K562 (cell line): ENCODE measurements at regions not wholly inside any gene's neighbourhood (a gene's known extent, or its start where the extent isn't known, plus 50 kb on each side); places are given as distances from the start of the nearest gene placed in this dataset.

ENCODE experiments used
- ATAC-seq: fragments of 200-7000 bp; cut with Tn5 transposase; 3 replicates; pipeline ENCODE4 v1.9.1; 2020; ENCODE audit warnings: moderate library complexity
- BruUV-seq: library from RNA; stranded (reverse); fragments of 400-500 nt; replicated peaks from 2 replicates; lab custom pipeline; 2021; lab: Mats Ljungman, UMichigan
- CTCF ChIA-PET: fragments of 300-600 bp; formaldehyde crosslinking; extraction: SDS; loops from one replicate; lab custom pipeline; 2021; ENCODE audit warnings: low intra/inter-chr PET ratio; lab: Yijun Ruan, JAX
- POLR2A ChIA-PET: fragments of 300-600, 350-650 bp; sonication (Branson Sonifier 250); formaldehyde crosslinking; extraction: SDS; loops from one replicate; lab custom pipeline; 2021; ENCODE audit warnings: antibody characterized with exemption, inconsistent platforms; lab: Yijun Ruan, JAX
- DNase-seq, 4 experiments: peaks; one replicate each; pipeline versions ENCODE4 v3.0.0 to v3.0.0-alpha.2; 2011 to 2018; ENCODE audit warnings: low spot score in 3 of 4, mixed read lengths in 3 of 4; ENCODE audit errors: extremely low read depth in 1 of 4
- FAIRE-seq: peaks from 2 replicates; lab custom pipeline; 2011; peaks lifted over from hg19 to GRCh38; lab: Jason Lieb, UNC
- H2AFZ ChIP-seq: 2 replicates; pipeline ENCODE4 v1.6.0; 2011; ENCODE audit warnings: low read depth, low read length, control low read depth, inconsistent platforms
- H3K27ac ChIP-seq: fragments of 200-600 bp; 3 replicates; pipeline ENCODE4 v1.8.0; 2011; ENCODE audit warnings: low read depth, mild to moderate bottlenecking, control low read depth, inconsistent platforms, low read length, moderate library complexity, mixed read lengths; ENCODE audit errors: extremely low read depth
- H3K27me3 ChIP-seq, 2 experiments: fragments of 300-600 bp in 1 of 2; 2 replicates in 1 of 2; 3 replicates in 1 of 2; pipeline versions ENCODE4 v1.6.0 to v1.8.0; 2011; ENCODE audit warnings: inconsistent platforms in 2 of 2, low read length in 2 of 2, mild to moderate bottlenecking in 1 of 2, mixed read lengths in 1 of 2, moderate library complexity in 1 of 2; ENCODE audit not compliant: control insufficient read depth in 2 of 2, insufficient read depth in 2 of 2
- H3K36me3 ChIP-seq: fragments of 300-600 bp; 3 replicates; pipeline ENCODE4 v1.8.0; 2011; ENCODE audit warnings: mild to moderate bottlenecking, low read length, inconsistent platforms; ENCODE audit not compliant: control insufficient read depth, insufficient read depth
- H3K4me1 ChIP-seq, 2 experiments: fragments of 200-600 bp in 1 of 2; replicated peaks in 1 of 2; 2 replicates in 1 of 2; 3 replicates in 1 of 2; pipeline versions ENCODE4 v1.5.1 to v1.8.0; 2011; ENCODE audit warnings: inconsistent platforms in 2 of 2, low read length in 2 of 2, mild to moderate bottlenecking in 1 of 2, mixed read lengths in 1 of 2, moderate library complexity in 1 of 2; ENCODE audit not compliant: control insufficient read depth in 2 of 2, insufficient read depth in 2 of 2
- H3K4me2 ChIP-seq: 2 replicates; pipeline ENCODE4 v1.6.1; 2011; ENCODE audit warnings: low read length, control low read depth, inconsistent platforms, mixed read lengths; ENCODE audit not compliant: insufficient read depth
- H3K4me3 ChIP-seq: fragments of 200-600 bp; sonication (generic), shearing (Covaris generic); 2 replicates; pipeline ENCODE4 v1.5.1; 2016; ENCODE audit warnings: control low read depth, inconsistent platforms
- H3K79me2 ChIP-seq: fragments of 200-600 bp; 3 replicates; pipeline ENCODE4 v1.8.0; 2011; ENCODE audit warnings: low read length, inconsistent platforms; ENCODE audit not compliant: control insufficient read depth, insufficient read depth
- H3K9ac ChIP-seq, 2 experiments: 2 replicates each; pipeline versions ENCODE4 v1.6.0 to v1.6.1; 2011; ENCODE audit warnings: low read depth in 2 of 2, low read length in 2 of 2, control low read depth in 1 of 2, inconsistent platforms in 1 of 2, mild to moderate bottlenecking in 1 of 2, mixed read lengths in 1 of 2; ENCODE audit not compliant: insufficient read depth in 1 of 2
- H3K9me1 ChIP-seq: one replicate; pipeline ENCODE4 v1.6.0; 2011; ENCODE audit warnings: inconsistent platforms, mild to moderate bottlenecking, low read length, moderate library complexity; ENCODE audit not compliant: control insufficient read depth, insufficient read depth
- H3K9me3 ChIP-seq: replicated peaks from 2 replicates; pipeline ENCODE4 v1.5.1; 2011; ENCODE audit warnings: low read depth, low read length, inconsistent platforms; ENCODE audit not compliant: control insufficient read depth, insufficient read depth
- H4K20me1 ChIP-seq: replicated peaks from 2 replicates; pipeline ENCODE4 v1.6.1; 2011; ENCODE audit warnings: low read length, inconsistent platforms, mixed read lengths; ENCODE audit not compliant: control insufficient read depth, insufficient read depth
- ATF3 ChIP-seq, 2 experiments: fragments of 450-650 bp in 1 of 2; sonication (generic) in 1 of 2; formaldehyde crosslinking in 1 of 2; IDR thresholded peaks in 1 of 2; conservative IDR thresholded peaks in 1 of 2; 2 replicates each; pipeline versions ENCODE4 v1.6.1 to v1.8.1; 2016 to 2023; ENCODE audit warnings: mild to moderate bottlenecking in 2 of 2, moderate library complexity in 2 of 2, inconsistent platforms in 1 of 2, missing genetic modification reagents in 1 of 2
- CHD1 ChIP-seq: fragments of 200-600 bp; sonication (generic); IDR thresholded peaks from one replicate; pipeline ENCODE4 v1.6.1; 2012; ENCODE audit warnings: mild to moderate bottlenecking, moderate library complexity, low read length, inconsistent platforms
- EP400 ChIP-seq: fragments of 450-650 bp; IDR thresholded peaks from 2 replicates; pipeline ENCODE4 v1.6.1; 2017; ENCODE audit warnings: antibody characterized with exemption, mild to moderate bottlenecking, moderate library complexity
- ESRRA ChIP-seq: fragments of 450-650 bp; IDR thresholded peaks from 2 replicates; pipeline ENCODE4 v1.6.1; 2014; ENCODE audit warnings: low read depth, mild to moderate bottlenecking, moderate library complexity, borderline replicate concordance
- HOXB6 ChIP-seq: fragments of 250-450 bp; sonication (Bioruptor Pico); IDR thresholded peaks from 2 replicates; pipeline ENCODE4 v1.5.1; 2022; ENCODE audit warnings: mild to moderate bottlenecking, borderline replicate concordance
- MECOM ChIP-seq: fragments of 250-450 bp; sonication (Bioruptor Pico); IDR thresholded peaks from 2 replicates; pipeline ENCODE4 v1.8.0; 2022; ENCODE audit warnings: inconsistent platforms
- MLX ChIP-seq, 2 experiments: fragments of 450-650 bp in 1 of 2; sonication (generic) in 1 of 2; formaldehyde crosslinking; conservative IDR thresholded peaks; 2 replicates each; pipeline versions ENCODE4 v1.4.0 to v1.8.1; 2020 to 2022; ENCODE audit warnings: mild to moderate bottlenecking in 1 of 2, missing genetic modification reagents in 1 of 2
- ZSCAN32 ChIP-seq: fragments of 450-650 bp; formaldehyde crosslinking; IDR thresholded peaks from 2 replicates; pipeline ENCODE4 v1.4.0; 2020; ENCODE audit warnings: mild to moderate bottlenecking, moderate library complexity
- WGBS: fragments of 100-300 bp; shearing (Covaris generic); methylation state at CpG from one replicate; pipeline ENCODE4 v1.1.6; 2016; ENCODE audit warnings: low coverage, mixed read lengths; ENCODE audit not compliant: insufficient coverage; ENCODE audit errors: missing lambda C conversion rate; 5-methylcytosine and 5-hydroxymethylcytosine counted together
- in situ Hi-C: fragments of 300-500 bp; cut with MboI; formaldehyde crosslinking; loops from 4 replicates; pipeline ENCODE4 v1.15.0; 2018; ENCODE audit warnings: inconsistent platforms, mixed read lengths
- intact Hi-C: fragments of 100-400 bp; cut with micrococcal nuclease; formaldehyde crosslinking; loops from 2 replicates; pipeline ENCODE4 v1.14.2; 2022

- no peak for FAIRE-seq
- in situ Hi-C loops, result no loop called here
- 69% methylated on average over 4 of the region's 4 CpGs for WGBS
Measured at GRCh38 chr16:80025236-80025635, 424.7 kb upstream of the MAF start.

GRCh38 chr16:80024443-80024842, 423.9 kb upstream of the MAF start:
- WGBS, result 45% methylated on average over 3 of the region's 3 CpGs
- Histone ChIP-seq H3K9me1 (no peaks in the 10 kb centered on the region), H4K20me1 (no peaks in the 10 kb centered on the region), H3K27ac (no peak overlapping the region), H3K9ac (no peak overlapping the region), H3K9me3 (no peaks in the 10 kb centered on the region), H3K4me2 (no peak overlapping the region), H3K4me3 (no peak overlapping the region), H3K4me1 (peaks cover 5 to 18% of the 10 kb centered on the region in 2 experiments), H3K27me3 (no peaks in the 10 kb centered on the region), H3K36me3 (no peaks in the 10 kb centered on the region), H3K79me2 (no peaks in the 10 kb centered on the region), H2AFZ (peak overlapping the region; percentile 16; the same call in 1 of the 2 replicates)
- ChIA-PET POLR2A (no interaction called here), CTCF (no interaction called here)
- DNase-seq, result no peak
- BruUV-seq, result no TSS peak
- FAIRE-seq, result no peak
- in situ Hi-C loops (no loop called here), intact Hi-C loops (no loop called here)
- no peak for TF ChIP-seq ZSCAN32 (CRISPR knock-in tag)
- TF ChIP-seq ATF3 (IDR thresholded peaks at IDR 0.05), result 0 out of 2 replicates have a peak, but pooled peaks have one; percentile 37
- TF ChIP-seq ATF3 (CRISPR knock-in tag; conservative IDR thresholded peaks at IDR 0.05), result no peak
- no peak for TF ChIP-seq MECOM (CRISPR knock-in tag)
- no peak for ATAC-seq

More at GRCh38 chr16:80025236-80025635, 424.7 kb upstream of the MAF start:
- ATAC-seq (no peak), DNase-seq (no peak)
- intact Hi-C loops, result no loop called here
- H3K9me1 ChIP-seq, result no peaks in the 10 kb centered on the region
- H4K20me1 ChIP-seq, result no peaks in the 10 kb centered on the region
- H3K9me3 ChIP-seq, result no peaks in the 10 kb centered on the region
- H3K27ac ChIP-seq, result no peak overlapping the region
- ChIA-PET POLR2A (no interaction called here), CTCF (no interaction called here)
- H3K79me2 ChIP-seq, result no peaks in the 10 kb centered on the region
- H3K9ac ChIP-seq, result no peak overlapping the region
- no peaks in the 10 kb centered on the region for H3K36me3 ChIP-seq
- TF ChIP-seq EP400 (no peak), CHD1 (no peak), ESRRA (no peak), HOXB6 (no peak), MLX (CRISPR knock-in tag; conservative IDR thresholded peaks at IDR 0.05) (no peak)
- H3K4me2 ChIP-seq, result no peak overlapping the region
- no peaks in the 10 kb centered on the region for H3K27me3 ChIP-seq
- no peak overlapping the region for H2AFZ ChIP-seq
- no peak overlapping the region for H3K4me3 ChIP-seq
- BruUV-seq, result no TSS peak
- H3K4me1 ChIP-seq, result peaks cover 5 to 22% of the 10 kb centered on the region in 2 experiments
